HG02938 (cell line): ENCODE measurements at regions not wholly inside any gene's neighbourhood (a gene's known extent, or its start where the extent isn't known, plus 50 kb on each side); places are given as distances from the start of the nearest gene placed in this dataset.

ENCODE experiments used
- ATAC-seq: cut with Tn5 transposase; IDR thresholded peaks from one replicate; pipeline ENCODE4 v1.9.1; 2021; ENCODE audit warnings: mild to moderate bottlenecking, moderate library complexity; ENCODE audit not compliant: unreplicated experiment

GRCh38 chr6:128676456-128676855, 156.1 kb upstream of the PTPRK start:
- ATAC-seq: no peak

- no peak for ATAC-seq
Measured at GRCh38 chr6:128672023-128672422, 151.6 kb upstream of the PTPRK start.

GRCh38 chr6:128667339-128667858, 147.0 kb upstream of the PTPRK start:
- ATAC-seq: no peak

- no peak for ATAC-seq
Measured at GRCh38 chr6:128666405-128666804, 146.0 kb upstream of the PTPRK start.

GRCh38 chr6:128663238-128663637, 142.8 kb upstream of the PTPRK start:
- peak; percentile 89 for ATAC-seq

GRCh38 chr6:128659878-128660622, 139.7 kb upstream of the PTPRK start:
- ATAC-seq: no peak

GRCh38 chr6:128659276-128659675, 138.9 kb upstream of the PTPRK start:
- no peak for ATAC-seq

GRCh38 chr6:128657181-128657580, 136.8 kb upstream of the PTPRK start:
- ATAC-seq: no peak

- peak; percentile 88 for ATAC-seq
Measured at GRCh38 chr6:128655978-128656498, 135.6 kb upstream of the PTPRK start.

- ATAC-seq: no peak
Measured at GRCh38 chr6:128648022-128648598, 127.7 kb upstream of the PTPRK start.

GRCh38 chr6:128642132-128642531, 121.7 kb upstream of the PTPRK start:
- no peak for ATAC-seq

GRCh38 chr6:128641703-128642102, 121.3 kb upstream of the PTPRK start:
- ATAC-seq: no peak

GRCh38 chr6:128638817-128639216, 118.4 kb upstream of the PTPRK start:
- ATAC-seq: no peak

GRCh38 chr6:128635219-128635618, 114.8 kb upstream of the PTPRK start:
- ATAC-seq: no peak

- no peak for ATAC-seq
Measured at GRCh38 chr6:128632131-128632530, 111.7 kb upstream of the PTPRK start.

- no peak for ATAC-seq
Measured at GRCh38 chr6:128631031-128631430, 110.6 kb upstream of the PTPRK start.

GRCh38 chr6:128630213-128630612, 109.8 kb upstream of the PTPRK start:
- no peak for ATAC-seq

GRCh38 chr6:128617285-128617684, 96.9 kb upstream of the PTPRK start:
- ATAC-seq: no peak

- ATAC-seq: no peak
Measured at GRCh38 chr6:128616342-128616741, 95.9 kb upstream of the PTPRK start.

- ATAC-seq: peak; percentile 76
Measured at GRCh38 chr6:128606611-128607010, 86.2 kb upstream of the PTPRK start.

GRCh38 chr6:128605961-128606360, 85.6 kb upstream of the PTPRK start:
- ATAC-seq: no peak

GRCh38 chr6:128601060-128601459, 80.7 kb upstream of the PTPRK start:
- ATAC-seq: no peak
